Smooth muscle cell (in vitro differentiated cells): ENCODE measurements at regions not wholly inside any gene's neighbourhood (a gene's known extent, or its start where the extent isn't known, plus 50 kb on each side); places are given as distances from the start of the nearest gene placed in this dataset.

Source experiments
- DNase-seq: peaks from one replicate; lab custom pipeline; 2025; ENCODE audit not compliant: unreplicated experiment; lab: John Stamatoyannopoulos, UW
- H2AFZ ChIP-seq: fragments of 200-600 bp; sonication (generic); 2 replicates; pipeline ENCODE4 v1.6.0; 2016; ENCODE audit warnings: antibody characterized with exemption, low read depth, mild to moderate bottlenecking
- H3F3A ChIP-seq: fragments of 200-600 bp; sonication (generic); 2 replicates; pipeline ENCODE4 v1.6.0; 2017; ENCODE audit warnings: antibody characterized with exemption, low read depth
- H3K27ac ChIP-seq: fragments of 200-600 bp; sonication (generic); 2 replicates; pipeline ENCODE4 v1.5.1; 2016; ENCODE audit warnings: low read depth, mild to moderate bottlenecking
- H3K27me3 ChIP-seq: fragments of 200-600 bp; sonication (generic); 2 replicates; pipeline ENCODE4 v1.6.1; 2016; ENCODE audit warnings: low read depth, mild to moderate bottlenecking
- H3K36me3 ChIP-seq: fragments of 200-600 bp; sonication (generic); 2 replicates; pipeline ENCODE4 v1.5.1; 2016; ENCODE audit warnings: low read depth
- H3K4me1 ChIP-seq: fragments of 200-600 bp; sonication (generic); 2 replicates; pipeline ENCODE4 v1.5.1; 2016; ENCODE audit warnings: low read depth
- H3K4me2 ChIP-seq: fragments of 200-600 bp; sonication (generic); 2 replicates; pipeline ENCODE4 v1.6.0; 2016; ENCODE audit warnings: mild to moderate bottlenecking
- H3K4me3 ChIP-seq: fragments of 200-600 bp; sonication (generic); 2 replicates; pipeline ENCODE4 v1.5.1; 2016; ENCODE audit warnings: mild to moderate bottlenecking
- H3K79me2 ChIP-seq: fragments of 200-600 bp; sonication (generic); 2 replicates; pipeline ENCODE4 v1.6.0; 2016; ENCODE audit warnings: low read depth, mild to moderate bottlenecking
- H3K9ac ChIP-seq: fragments of 200-600 bp; sonication (generic); 2 replicates; pipeline ENCODE4 v1.6.0; 2016; ENCODE audit warnings: low read depth
- H3K9me3 ChIP-seq: fragments of 200-600 bp; sonication (generic); replicated peaks from 2 replicates; pipeline ENCODE4 v1.5.1; 2016; ENCODE audit warnings: low read depth
- H4K20me1 ChIP-seq: fragments of 200-600 bp; sonication (generic); 2 replicates; pipeline ENCODE4 v1.6.0; 2016; ENCODE audit warnings: low read depth
- CTCF ChIP-seq: fragments of 200-600 bp; sonication (generic); IDR thresholded peaks from 2 replicates; pipeline ENCODE4 v1.5.1; 2017; ENCODE audit warnings: borderline replicate concordance, mild to moderate bottlenecking, antibody characterized with exemption; ENCODE audit not compliant: insufficient read depth, poor library complexity, severe bottlenecking
- WGBS: methylation state at CpG from one replicate; pipeline ENCODE4 v1.1.7; 2016; ENCODE audit warnings: low lambda C conversion rate; 5-methylcytosine and 5-hydroxymethylcytosine counted together

DNA sequence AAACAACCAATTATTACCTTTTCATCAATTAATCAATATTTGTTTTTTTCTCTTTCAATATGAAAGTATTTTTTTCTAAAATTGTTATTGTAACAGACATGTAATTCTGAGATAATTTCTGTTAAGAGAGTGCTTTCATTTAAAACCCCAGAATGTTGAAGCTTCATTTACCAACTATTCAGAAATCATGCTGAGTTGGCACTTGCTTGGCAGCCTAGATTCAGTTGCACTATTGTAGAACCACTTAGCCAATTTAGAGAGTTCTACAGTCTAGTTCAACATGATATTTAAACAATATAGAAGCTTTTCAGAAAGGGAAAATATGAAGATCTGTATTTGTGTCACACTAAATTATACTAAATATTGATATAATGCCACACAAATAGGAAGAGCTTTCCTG, 56.1 kb upstream of the NKAIN2 start:
- no peaks in the 10 kb centered on the region for H3K36me3 ChIP-seq
- no peaks in the 10 kb centered on the region for H3K4me1 ChIP-seq
- H3K27me3 ChIP-seq = no peaks in the 10 kb centered on the region
- no peak overlapping the region for H3K27ac ChIP-seq
- no peak overlapping the region for H3K4me3 ChIP-seq
- no peaks in the 10 kb centered on the region for H3F3A ChIP-seq
- H3K79me2 ChIP-seq = no peaks in the 10 kb centered on the region
- TF ChIP-seq CTCF = no peak
- H3K9me3 ChIP-seq = no peaks in the 10 kb centered on the region
- no peak overlapping the region for H2AFZ ChIP-seq
- no peak for DNase-seq
- H3K4me2 ChIP-seq = no peak overlapping the region
- H3K9ac ChIP-seq = no peak overlapping the region
- H4K20me1 ChIP-seq = no peaks in the 10 kb centered on the region

- TF ChIP-seq CTCF = no peak
- H3K27ac ChIP-seq = no peak overlapping the region
- no peaks in the 10 kb centered on the region for H3F3A ChIP-seq
- no peaks in the 10 kb centered on the region for H3K79me2 ChIP-seq
- no peaks in the 10 kb centered on the region for H4K20me1 ChIP-seq
- no peaks in the 10 kb centered on the region for H3K36me3 ChIP-seq
- no peak overlapping the region for H3K4me3 ChIP-seq
- H3K4me1 ChIP-seq = no peaks in the 10 kb centered on the region
- H3K4me2 ChIP-seq = no peak overlapping the region
- no peak for DNase-seq
- no peaks in the 10 kb centered on the region for H3K27me3 ChIP-seq
- no peak overlapping the region for H3K9ac ChIP-seq
- H2AFZ ChIP-seq = no peak overlapping the region
- no peaks in the 10 kb centered on the region for H3K9me3 ChIP-seq
- WGBS = 18% methylated on average over 2 of the region's 2 CpGs
Measured at GRCh38 chr6:123745895-123746294, 57.8 kb upstream of the NKAIN2 start.

- H3K27ac ChIP-seq = no peak overlapping the region
- WGBS = 71% methylated on average over 2 of the region's 2 CpGs
- H3K4me1 ChIP-seq = no peaks in the 10 kb centered on the region
- H3K27me3 ChIP-seq = no peaks in the 10 kb centered on the region
- no peak overlapping the region for H3K4me3 ChIP-seq
- no peaks in the 10 kb centered on the region for H3F3A ChIP-seq
- DNase-seq = no peak
- H3K79me2 ChIP-seq = no peaks in the 10 kb centered on the region
- no peak overlapping the region for H3K4me2 ChIP-seq
- no peak overlapping the region for H2AFZ ChIP-seq
- no peak overlapping the region for H3K9ac ChIP-seq
- no peaks in the 10 kb centered on the region for H3K36me3 ChIP-seq
- no peaks in the 10 kb centered on the region for H3K9me3 ChIP-seq
- H4K20me1 ChIP-seq = no peaks in the 10 kb centered on the region
- no peak for TF ChIP-seq CTCF
Measured at GRCh38 chr6:123744840-123745239, 58.8 kb upstream of the NKAIN2 start.

DNA sequence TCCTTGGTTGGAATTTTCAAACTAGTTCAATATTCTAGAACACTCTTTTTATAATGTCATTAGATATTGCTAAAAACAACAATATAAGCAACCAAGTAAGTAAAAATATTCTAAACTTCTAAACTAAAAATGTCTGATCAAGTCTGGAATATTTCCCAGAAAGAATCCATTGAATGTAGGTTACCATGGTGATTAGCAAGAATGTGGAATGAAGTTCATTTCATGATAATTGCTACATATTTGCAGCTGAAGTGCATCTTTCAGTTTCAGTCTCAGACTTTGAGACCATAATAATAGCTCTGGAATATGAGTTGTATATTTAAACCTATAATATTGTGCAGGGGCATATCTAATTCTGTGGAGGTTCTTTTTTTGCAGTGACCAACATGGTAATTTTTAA, 61.0 kb upstream of the NKAIN2 start:
- no peaks in the 10 kb centered on the region for H4K20me1 ChIP-seq
- H3K27ac ChIP-seq = no peak overlapping the region
- H3K4me3 ChIP-seq = no peak overlapping the region
- no peak for TF ChIP-seq CTCF
- H3K9ac ChIP-seq = no peak overlapping the region
- no peaks in the 10 kb centered on the region for H3K4me1 ChIP-seq
- no peaks in the 10 kb centered on the region for H3K79me2 ChIP-seq
- no peaks in the 10 kb centered on the region for H3K9me3 ChIP-seq
- DNase-seq = no peak
- H2AFZ ChIP-seq = no peak overlapping the region
- H3K27me3 ChIP-seq = no peaks in the 10 kb centered on the region
- H3K36me3 ChIP-seq = no peaks in the 10 kb centered on the region
- no peak overlapping the region for H3K4me2 ChIP-seq
- H3F3A ChIP-seq = no peaks in the 10 kb centered on the region
